PC-3 (cell line): ENCODE measurements at regions not wholly inside any gene's neighbourhood (a gene's known extent, or its start where the extent isn't known, plus 50 kb on each side); places are given as distances from the start of the nearest gene placed in this dataset.

Experiments
- EZH2 ChIP-seq: fragments of 300-600 bp; sonication (generic); IDR thresholded peaks from one replicate; pipeline ENCODE4 v1.6.1; 2017; ENCODE audit warnings: antibody characterized with exemption, mild to moderate bottlenecking, low read length; ENCODE audit not compliant: unreplicated experiment
- EZH2phosphoT487 ChIP-seq: fragments of 300-600 bp; sonication (generic); IDR thresholded peaks from 2 replicates; pipeline ENCODE4 v1.6.1; 2018; ENCODE audit warnings: mild to moderate bottlenecking, antibody characterized with exemption, low read length, borderline replicate concordance
- TF ChIP-seq, protein P1 (sequence below): fragments of 300-600 bp; sonication (generic); conservative IDR thresholded peaks from 2 replicates; pipeline ENCODE4 v1.5.1; 2017; ENCODE audit warnings: antibody characterized with exemption, low read depth, mild to moderate bottlenecking, low read length

DNA sequence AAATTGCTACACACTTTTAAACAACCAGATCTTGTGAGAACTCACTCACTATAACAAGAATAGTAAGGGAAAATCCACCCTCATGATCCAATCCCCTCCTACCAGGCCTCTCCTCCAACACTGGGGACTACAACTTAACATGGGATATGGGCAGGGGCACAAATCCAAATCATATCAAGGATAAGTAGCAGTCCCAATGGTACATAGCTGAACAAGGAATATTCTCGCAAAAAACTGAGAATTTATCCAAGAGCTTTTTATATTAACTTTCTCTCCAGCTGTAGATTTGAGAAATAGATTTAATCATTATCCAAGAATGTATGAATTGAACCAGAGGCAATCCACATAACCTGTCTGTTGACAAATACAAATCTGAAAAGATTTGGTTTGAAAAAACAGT lies 185.2 kb downstream of the TMTC3 start:
- TF ChIP-seq, protein P1, sequence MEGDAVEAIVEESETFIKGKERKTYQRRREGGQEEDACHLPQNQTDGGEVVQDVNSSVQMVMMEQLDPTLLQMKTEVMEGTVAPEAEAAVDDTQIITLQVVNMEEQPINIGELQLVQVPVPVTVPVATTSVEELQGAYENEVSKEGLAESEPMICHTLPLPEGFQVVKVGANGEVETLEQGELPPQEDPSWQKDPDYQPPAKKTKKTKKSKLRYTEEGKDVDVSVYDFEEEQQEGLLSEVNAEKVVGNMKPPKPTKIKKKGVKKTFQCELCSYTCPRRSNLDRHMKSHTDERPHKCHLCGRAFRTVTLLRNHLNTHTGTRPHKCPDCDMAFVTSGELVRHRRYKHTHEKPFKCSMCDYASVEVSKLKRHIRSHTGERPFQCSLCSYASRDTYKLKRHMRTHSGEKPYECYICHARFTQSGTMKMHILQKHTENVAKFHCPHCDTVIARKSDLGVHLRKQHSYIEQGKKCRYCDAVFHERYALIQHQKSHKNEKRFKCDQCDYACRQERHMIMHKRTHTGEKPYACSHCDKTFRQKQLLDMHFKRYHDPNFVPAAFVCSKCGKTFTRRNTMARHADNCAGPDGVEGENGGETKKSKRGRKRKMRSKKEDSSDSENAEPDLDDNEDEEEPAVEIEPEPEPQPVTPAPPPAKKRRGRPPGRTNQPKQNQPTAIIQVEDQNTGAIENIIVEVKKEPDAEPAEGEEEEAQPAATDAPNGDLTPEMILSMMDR: no peak
- TF ChIP-seq EZH2phosphoT487 (no peak), EZH2 (no peak)
